SK-N-SH treated with all-trans-retinoic acid at 6 μM for 48 hours (cell line): ENCODE measurements at regions not wholly inside any gene's neighbourhood (a gene's known extent, or its start where the extent isn't known, plus 50 kb on each side); places are given as distances from the start of the nearest gene placed in this dataset.

Source experiments
- ATAC-seq: fragments of 200-7000 bp; cut with Tn5 transposase; 3 replicates; pipeline ENCODE4 v1.9.1; 2020; ENCODE audit warnings: mild to moderate bottlenecking, moderate library complexity
- ARNTL ChIP-seq: fragments of 450-650 bp; formaldehyde crosslinking; IDR thresholded peaks from 2 replicates; pipeline ENCODE4 v1.5.0; 2020; ENCODE audit warnings: low read depth, mild to moderate bottlenecking, moderate library complexity, borderline replicate concordance
- BACH2 ChIP-seq: fragments of 250-450 bp; sonication (Bioruptor Pico); IDR thresholded peaks from 2 replicates; pipeline ENCODE4 v1.9.0; 2021; ENCODE audit warnings: mild to moderate bottlenecking, borderline replicate concordance
- CREB5 ChIP-seq: fragments of 250-450 bp; sonication (Bioruptor Pico); IDR thresholded peaks from 2 replicates; pipeline ENCODE4 v1.5.1; 2020; ENCODE audit warnings: low read depth, mild to moderate bottlenecking, moderate library complexity
- CSDC2 ChIP-seq: fragments of 250-450 bp; sonication (Bioruptor Pico); IDR thresholded peaks from 2 replicates; pipeline ENCODE4 v1.5.0; 2020; ENCODE audit warnings: mild to moderate bottlenecking, moderate library complexity
- CSRNP3 ChIP-seq: fragments of 250-450 bp; sonication (Bioruptor Pico); IDR thresholded peaks from 2 replicates; pipeline ENCODE4 v1.5.1; 2021; ENCODE audit warnings: mild to moderate bottlenecking, moderate library complexity
- ESRRG ChIP-seq: fragments of 250-450 bp; sonication (Bioruptor Pico); IDR thresholded peaks from 2 replicates; pipeline ENCODE4 v1.6.1; 2021; ENCODE audit warnings: mild to moderate bottlenecking
- GLIS3 ChIP-seq: fragments of 250-450 bp; sonication (Bioruptor Pico); IDR thresholded peaks from 2 replicates; pipeline ENCODE4 v1.5.0; 2020; ENCODE audit warnings: mild to moderate bottlenecking, moderate library complexity
- ISL1 ChIP-seq: fragments of 250-450 bp; sonication (Bioruptor Pico); IDR thresholded peaks from 2 replicates; pipeline ENCODE4 v2.1.2; 2022; ENCODE audit warnings: mild to moderate bottlenecking, moderate library complexity
- OSR1 ChIP-seq: fragments of 250-450 bp; sonication (Bioruptor Pico); IDR thresholded peaks from 2 replicates; pipeline ENCODE4 v1.8.0; 2022; ENCODE audit warnings: moderate library complexity, mild to moderate bottlenecking, inconsistent platforms
- PATZ1 ChIP-seq: fragments of 250-450 bp; sonication (Bioruptor Pico); IDR thresholded peaks from 2 replicates; pipeline ENCODE4 v1.8.0; 2020; ENCODE audit warnings: mild to moderate bottlenecking, moderate library complexity, borderline replicate concordance
- POU6F1 ChIP-seq: fragments of 250-450 bp; sonication (Bioruptor Pico); IDR thresholded peaks from 2 replicates; pipeline ENCODE4 v1.8.0; 2021; ENCODE audit warnings: low read depth, mild to moderate bottlenecking, moderate library complexity, borderline replicate concordance
- PPARA ChIP-seq: fragments of 250-450 bp; sonication (Bioruptor Pico); IDR thresholded peaks from 2 replicates; pipeline ENCODE4 v1.5.0; 2020; ENCODE audit warnings: mild to moderate bottlenecking, borderline replicate concordance
- RARB ChIP-seq: fragments of 250-450 bp; sonication (Bioruptor Pico); IDR thresholded peaks from 2 replicates; pipeline ENCODE4 v1.8.0; 2021; ENCODE audit warnings: mild to moderate bottlenecking, moderate library complexity
- SNAI2 ChIP-seq: fragments of 250-450 bp; sonication (Bioruptor Pico); IDR thresholded peaks from 2 replicates; pipeline ENCODE4 v1.5.0; 2020; ENCODE audit warnings: mild to moderate bottlenecking, moderate library complexity
- TOX ChIP-seq: fragments of 250-450 bp; sonication (Bioruptor Pico); IDR thresholded peaks from 2 replicates; pipeline ENCODE4 v1.8.0; 2021; ENCODE audit warnings: mild to moderate bottlenecking, moderate library complexity, borderline replicate concordance
- TSHZ2 ChIP-seq: fragments of 250-450 bp; sonication (Bioruptor Pico); IDR thresholded peaks from 2 replicates; pipeline ENCODE4 v1.5.0; 2020; ENCODE audit warnings: mild to moderate bottlenecking, moderate library complexity
- ZC3H10 ChIP-seq: fragments of 250-450 bp; sonication (Bioruptor Pico); IDR thresholded peaks from 2 replicates; pipeline ENCODE4 v1.5.1; 2021; ENCODE audit warnings: mild to moderate bottlenecking, moderate library complexity
- ZFP3 ChIP-seq: fragments of 250-450 bp; sonication (Bioruptor Pico); IDR thresholded peaks from 2 replicates; pipeline ENCODE4 v1.5.0; 2020; ENCODE audit warnings: mild to moderate bottlenecking, moderate library complexity
- ZFP30 ChIP-seq: fragments of 450-650 bp; formaldehyde crosslinking; IDR thresholded peaks from 2 replicates; pipeline ENCODE4 v1.5.0; 2022; ENCODE audit warnings: mild to moderate bottlenecking, moderate library complexity
- ZNF565 ChIP-seq: fragments of 450-650 bp; formaldehyde crosslinking; conservative IDR thresholded peaks from 2 replicates; pipeline ENCODE4 v1.5.0; 2020; ENCODE audit warnings: low read depth, mild to moderate bottlenecking, moderate library complexity
- ZNF70 ChIP-seq: fragments of 450-650 bp; formaldehyde crosslinking; IDR thresholded peaks from 2 replicates; pipeline ENCODE4 v1.5.0; 2020; ENCODE audit warnings: mild to moderate bottlenecking, moderate library complexity
- ZNF8 ChIP-seq: fragments of 450-650 bp; formaldehyde crosslinking; IDR thresholded peaks from 2 replicates; pipeline ENCODE4 v1.5.0; 2020; ENCODE audit warnings: mild to moderate bottlenecking, moderate library complexity

- ATAC-seq = no peak
- no peak for TF ChIP-seq ZFP3 (CRISPR knock-in tag)
- TF ChIP-seq PATZ1 = no peak
- TF ChIP-seq ESRRG (CRISPR knock-in tag) = no peak
- no peak for TF ChIP-seq ZFP30 (CRISPR knock-in tag)
- no peak for TF ChIP-seq ZNF70 (CRISPR knock-in tag)
- TF ChIP-seq CREB5 (CRISPR knock-in tag) = no peak
- no peak for TF ChIP-seq GLIS3 (CRISPR knock-in tag)
- TF ChIP-seq TOX = no peak
- TF ChIP-seq BACH2 (CRISPR knock-in tag) = no peak
- TF ChIP-seq RARB = no peak
- no peak for TF ChIP-seq ZC3H10 (CRISPR knock-in tag)
- TF ChIP-seq ZNF565 (CRISPR knock-in tag) = no peak
- TF ChIP-seq SNAI2 = no peak
- TF ChIP-seq POU6F1 (CRISPR knock-in tag) = no peak
- TF ChIP-seq CSDC2 = no peak
Observed at GRCh38 chr10:100683004-100683403, 62.4 kb upstream of the PAX2 start.

- ATAC-seq = no peak
- TF ChIP-seq ZFP3 (CRISPR knock-in tag) (no peak), ZNF565 (CRISPR knock-in tag) (no peak), ZFP30 (CRISPR knock-in tag) (no peak), CREB5 (CRISPR knock-in tag) (no peak), PATZ1 (no peak), ZC3H10 (CRISPR knock-in tag) (no peak), POU6F1 (CRISPR knock-in tag) (no peak), GLIS3 (CRISPR knock-in tag) (no peak), RARB (no peak), ESRRG (CRISPR knock-in tag) (no peak), TOX (no peak), TSHZ2 (CRISPR knock-in tag) (no peak), ARNTL (CRISPR knock-in tag) (no peak), CSDC2 (no peak), BACH2 (CRISPR knock-in tag) (no peak), PPARA (CRISPR knock-in tag) (no peak), ZNF8 (CRISPR knock-in tag) (no peak), ISL1 (no peak), OSR1 (CRISPR knock-in tag) (no peak), CSRNP3 (CRISPR knock-in tag) (no peak)
Observed at GRCh38 chr10:100683545-100684300, 61.7 kb upstream of the PAX2 start.
